ENCODE measurements at regions not wholly inside any gene's neighbourhood (a gene's known extent, or its start where the extent isn't known, plus 50 kb on each side); places are given as distances from the start of the nearest gene placed in this dataset.

GRCh38 chr14:95011445-95012006 is 145.8 kb downstream of the DICER1 start:
- DNase-seq (ENCODE audit: low read depth in 1 of 2, low spot score in 2 of 2) (no peak), FAIRE-seq (no peak)
- Histone ChIP-seq H3K4me1 (replicated peaks in 1 of 4; ENCODE audit: control insufficient read depth in 3 of 4, insufficient read depth in 4 of 4, low read length in 3 of 4) (no peaks in the 10 kb centered on the region), H3K36me3 (ENCODE audit: control insufficient read depth in 2 of 4, insufficient read depth in 4 of 4, low read length in 3 of 4) (no peaks in the 10 kb centered on the region), H3K4me3 (ENCODE audit: extremely low read depth in 1 of 4, insufficient read depth in 2 of 4, low read depth in 3 of 4, low read length in 4 of 4) (no peak overlapping the region), H3K4ac (replicated peaks; ENCODE audit: insufficient read length, low read depth, low read length) (no peak overlapping the region), H3K56ac (replicated peaks; ENCODE audit: insufficient read length, low read depth, low read length) (no peak overlapping the region), H4K20me1 (replicated peaks in 1 of 2; ENCODE audit: control insufficient read depth in 1 of 2, insufficient read depth in 2 of 2, low read length in 2 of 2) (no peaks in the 10 kb centered on the region), H2BK20ac (ENCODE audit: low read length) (no peak overlapping the region), H3K79me2 (ENCODE audit: control insufficient read depth in 1 of 2, insufficient read depth in 2 of 2, low read length in 2 of 2) (no peaks in the 10 kb centered on the region), H4K8ac (ENCODE audit: extremely low read depth, insufficient read depth, low read length) (no peak overlapping the region), H3K79me1 (ENCODE audit: low read depth, low read length) (no peaks in the 10 kb centered on the region), H4K5ac (ENCODE audit: insufficient read length, low read depth, low read length) (no peak overlapping the region), H4K91ac (replicated peaks; ENCODE audit: insufficient read length, low read length) (no peak overlapping the region), H2BK12ac (ENCODE audit: low read depth, low read length) (no peak overlapping the region), H2BK5ac (ENCODE audit: low read depth, low read length) (no peak overlapping the region), H3K14ac (ENCODE audit: insufficient read length) (no peak overlapping the region), H3K23me2 (ENCODE audit: low read depth, low read length) (no peaks in the 10 kb centered on the region; the same call in 1 of the 2 replicates), H2BK15ac (ENCODE audit: low read length) (no peak overlapping the region), H3K23ac (ENCODE audit: insufficient read length) (no peak overlapping the region), H2AFZ (ENCODE audit: low read length) (no peak overlapping the region), H3K27ac (ENCODE audit: low read depth, low read length) (no peak overlapping the region), H3K9me3 (ENCODE audit: insufficient read depth in 2 of 2, low read depth in 1 of 2, low read length in 1 of 2) (no peaks in the 10 kb centered on the region), H2BK120ac (replicated peaks; ENCODE audit: low read depth, low read length) (no peak overlapping the region), H3K18ac (ENCODE audit: extremely low read depth, low read length) (no peak overlapping the region), H3K27me3 (replicated peaks in 1 of 4; ENCODE audit: control insufficient read depth in 3 of 4, extremely low read depth in 1 of 4, insufficient read depth in 3 of 4, low read length in 3 of 4) (no peaks in the 10 kb centered on the region), H3K9ac (replicated peaks in 1 of 4; ENCODE audit: extremely low read depth in 1 of 4, low read depth in 3 of 4, low read length in 3 of 4) (no peak overlapping the region), H2AK5ac (ENCODE audit: low read depth, low read length) (no peak overlapping the region), H3K4me2 (ENCODE audit: insufficient read depth in 1 of 2, low read depth in 2 of 2, low read length in 2 of 2) (no peak overlapping the region)
- ChIA-PET POLR2A (ENCODE audit: partially characterized antibody) (interaction anchor here (0.6 kb wide), 1 partner anchor 109 kb away, joined by 3 read pairs; no protein-coding TSS in a partner anchor), CTCF (ENCODE audit: partially characterized antibody) (interaction anchor here (1.1 to 1.7 kb wide), 2 partner anchors 9 to 13 kb away, joined by 3 to 4 read pairs; no protein-coding TSS in a partner anchor)
- WGBS, 2 experiments (ENCODE audit: extremely low coverage in 1 of 2, insufficient coverage in 1 of 2, insufficient read length in 1 of 2, insufficient replicate concordance in 2 of 2, low coverage in 1 of 2, low lambda C conversion rate in 2 of 2, missing lambda C conversion rate in 1 of 2) = 86% methylated on average over 16 of the region's 16 CpGs; no CpG with 5 or more reads in 1 of the 2 experiments
- TF ChIP-seq CHD1 (IDR thresholded peaks at IDR 0.05; ENCODE audit: low read depth, low read length) = no peak
- no peak for TF ChIP-seq BCL11A (IDR thresholded peaks at IDR 0.05; ENCODE audit: low read depth in 2 of 2, low read length in 2 of 2)
- no peak for TF ChIP-seq CEBPB (IDR thresholded peaks at IDR 0.05; ENCODE audit: low read depth, low read length)
- no peak for TF ChIP-seq KDM5A (IDR thresholded peaks at IDR 0.05; ENCODE audit: low read length)
- no peak for TF ChIP-seq E2F6 (IDR thresholded peaks at IDR 0.05)
- TF ChIP-seq SIRT6 (IDR thresholded peaks at IDR 0.05; ENCODE audit: low read length) = no peak
- TF ChIP-seq HDAC2 (IDR thresholded peaks at IDR 0.05; ENCODE audit: borderline replicate concordance in 1 of 2, low read depth in 2 of 2, low read length in 2 of 2) = no peak
- TF ChIP-seq YY1 (IDR thresholded peaks at IDR 0.05; ENCODE audit: low read depth, low read length) = no peak
- TF ChIP-seq MAX (IDR thresholded peaks at IDR 0.05) = no peak
- no peak for TF ChIP-seq ATF2 (IDR thresholded peaks at IDR 0.05; ENCODE audit: low read length)
- no peak for TF ChIP-seq RAD21 (IDR thresholded peaks at IDR 0.05 in 1 of 2, conservative IDR thresholded peaks at IDR 0.05 in 1 of 2; ENCODE audit: low read depth in 2 of 2, low read length in 2 of 2)

Data from H1 (cell line).